DOHH2 (cell line): ENCODE measurements at regions not wholly inside any gene's neighbourhood (a gene's known extent, or its start where the extent isn't known, plus 50 kb on each side); places are given as distances from the start of the nearest gene placed in this dataset.

Source experiments
- EZH2phosphoT487 ChIP-seq: fragments of 200-600 bp; sonication (generic); IDR thresholded peaks from 2 replicates; pipeline ENCODE4 v1.6.1; 2017; ENCODE audit warnings: borderline replicate concordance, mild to moderate bottlenecking, antibody characterized with exemption, low read length, moderate library complexity, mixed read lengths
- TF ChIP-seq, protein P1 (sequence below): fragments of 200-600 bp; sonication (generic); IDR thresholded peaks from one replicate; pipeline ENCODE4 v1.5.1; 2014; ENCODE audit warnings: antibody characterized with exemption, mild to moderate bottlenecking, low read depth, low read length; ENCODE audit not compliant: poor library complexity, severe bottlenecking

GRCh38 chr9:115983366-115983765 lies 170.2 kb upstream of the PAPPA start:
- TF ChIP-seq, protein P1, sequence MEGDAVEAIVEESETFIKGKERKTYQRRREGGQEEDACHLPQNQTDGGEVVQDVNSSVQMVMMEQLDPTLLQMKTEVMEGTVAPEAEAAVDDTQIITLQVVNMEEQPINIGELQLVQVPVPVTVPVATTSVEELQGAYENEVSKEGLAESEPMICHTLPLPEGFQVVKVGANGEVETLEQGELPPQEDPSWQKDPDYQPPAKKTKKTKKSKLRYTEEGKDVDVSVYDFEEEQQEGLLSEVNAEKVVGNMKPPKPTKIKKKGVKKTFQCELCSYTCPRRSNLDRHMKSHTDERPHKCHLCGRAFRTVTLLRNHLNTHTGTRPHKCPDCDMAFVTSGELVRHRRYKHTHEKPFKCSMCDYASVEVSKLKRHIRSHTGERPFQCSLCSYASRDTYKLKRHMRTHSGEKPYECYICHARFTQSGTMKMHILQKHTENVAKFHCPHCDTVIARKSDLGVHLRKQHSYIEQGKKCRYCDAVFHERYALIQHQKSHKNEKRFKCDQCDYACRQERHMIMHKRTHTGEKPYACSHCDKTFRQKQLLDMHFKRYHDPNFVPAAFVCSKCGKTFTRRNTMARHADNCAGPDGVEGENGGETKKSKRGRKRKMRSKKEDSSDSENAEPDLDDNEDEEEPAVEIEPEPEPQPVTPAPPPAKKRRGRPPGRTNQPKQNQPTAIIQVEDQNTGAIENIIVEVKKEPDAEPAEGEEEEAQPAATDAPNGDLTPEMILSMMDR: no peak
- TF ChIP-seq EZH2phosphoT487: no peak
